ENCODE measurements at regions not wholly inside any gene's neighbourhood (a gene's known extent, or its start where the extent isn't known, plus 50 kb on each side); places are given as distances from the start of the nearest gene placed in this dataset.

DNA sequence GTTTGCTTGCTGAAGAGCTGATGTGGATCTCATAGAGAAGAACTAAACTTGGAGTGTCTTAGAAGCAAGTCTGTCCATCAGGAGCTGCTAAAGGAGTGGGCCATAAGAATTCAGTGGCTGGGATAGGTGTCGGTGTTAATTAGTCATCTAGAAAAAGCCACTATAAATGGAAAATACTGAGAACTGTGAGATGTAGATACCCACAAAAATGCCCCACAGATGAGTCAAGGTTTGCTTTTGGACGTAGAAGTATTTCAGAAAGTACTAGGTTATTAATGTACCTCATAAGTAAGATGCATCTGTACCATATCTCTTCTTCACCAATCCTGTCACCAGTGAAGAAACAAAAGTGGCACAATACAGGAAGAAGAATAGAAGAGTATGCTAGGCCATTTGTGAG, 530.9 kb upstream of the TGFBR2 start:
- TF ChIP-seq POLR2AphosphoS5 (IDR thresholded peaks at IDR 0.05), result no peak
- TF ChIP-seq EZH2 (IDR thresholded peaks at IDR 0.05; ENCODE audit: borderline replicate concordance, insufficient read depth, low read length, poor library complexity, severe bottlenecking), result no peak
- TF ChIP-seq, protein P1, sequence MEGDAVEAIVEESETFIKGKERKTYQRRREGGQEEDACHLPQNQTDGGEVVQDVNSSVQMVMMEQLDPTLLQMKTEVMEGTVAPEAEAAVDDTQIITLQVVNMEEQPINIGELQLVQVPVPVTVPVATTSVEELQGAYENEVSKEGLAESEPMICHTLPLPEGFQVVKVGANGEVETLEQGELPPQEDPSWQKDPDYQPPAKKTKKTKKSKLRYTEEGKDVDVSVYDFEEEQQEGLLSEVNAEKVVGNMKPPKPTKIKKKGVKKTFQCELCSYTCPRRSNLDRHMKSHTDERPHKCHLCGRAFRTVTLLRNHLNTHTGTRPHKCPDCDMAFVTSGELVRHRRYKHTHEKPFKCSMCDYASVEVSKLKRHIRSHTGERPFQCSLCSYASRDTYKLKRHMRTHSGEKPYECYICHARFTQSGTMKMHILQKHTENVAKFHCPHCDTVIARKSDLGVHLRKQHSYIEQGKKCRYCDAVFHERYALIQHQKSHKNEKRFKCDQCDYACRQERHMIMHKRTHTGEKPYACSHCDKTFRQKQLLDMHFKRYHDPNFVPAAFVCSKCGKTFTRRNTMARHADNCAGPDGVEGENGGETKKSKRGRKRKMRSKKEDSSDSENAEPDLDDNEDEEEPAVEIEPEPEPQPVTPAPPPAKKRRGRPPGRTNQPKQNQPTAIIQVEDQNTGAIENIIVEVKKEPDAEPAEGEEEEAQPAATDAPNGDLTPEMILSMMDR (IDR thresholded peaks at IDR 0.05; ENCODE audit: poor library complexity, severe bottlenecking), result no peak
- no peak for TF ChIP-seq SMC3 (conservative IDR thresholded peaks at IDR 0.05; ENCODE audit: poor library complexity)
- TF ChIP-seq, protein P2, sequence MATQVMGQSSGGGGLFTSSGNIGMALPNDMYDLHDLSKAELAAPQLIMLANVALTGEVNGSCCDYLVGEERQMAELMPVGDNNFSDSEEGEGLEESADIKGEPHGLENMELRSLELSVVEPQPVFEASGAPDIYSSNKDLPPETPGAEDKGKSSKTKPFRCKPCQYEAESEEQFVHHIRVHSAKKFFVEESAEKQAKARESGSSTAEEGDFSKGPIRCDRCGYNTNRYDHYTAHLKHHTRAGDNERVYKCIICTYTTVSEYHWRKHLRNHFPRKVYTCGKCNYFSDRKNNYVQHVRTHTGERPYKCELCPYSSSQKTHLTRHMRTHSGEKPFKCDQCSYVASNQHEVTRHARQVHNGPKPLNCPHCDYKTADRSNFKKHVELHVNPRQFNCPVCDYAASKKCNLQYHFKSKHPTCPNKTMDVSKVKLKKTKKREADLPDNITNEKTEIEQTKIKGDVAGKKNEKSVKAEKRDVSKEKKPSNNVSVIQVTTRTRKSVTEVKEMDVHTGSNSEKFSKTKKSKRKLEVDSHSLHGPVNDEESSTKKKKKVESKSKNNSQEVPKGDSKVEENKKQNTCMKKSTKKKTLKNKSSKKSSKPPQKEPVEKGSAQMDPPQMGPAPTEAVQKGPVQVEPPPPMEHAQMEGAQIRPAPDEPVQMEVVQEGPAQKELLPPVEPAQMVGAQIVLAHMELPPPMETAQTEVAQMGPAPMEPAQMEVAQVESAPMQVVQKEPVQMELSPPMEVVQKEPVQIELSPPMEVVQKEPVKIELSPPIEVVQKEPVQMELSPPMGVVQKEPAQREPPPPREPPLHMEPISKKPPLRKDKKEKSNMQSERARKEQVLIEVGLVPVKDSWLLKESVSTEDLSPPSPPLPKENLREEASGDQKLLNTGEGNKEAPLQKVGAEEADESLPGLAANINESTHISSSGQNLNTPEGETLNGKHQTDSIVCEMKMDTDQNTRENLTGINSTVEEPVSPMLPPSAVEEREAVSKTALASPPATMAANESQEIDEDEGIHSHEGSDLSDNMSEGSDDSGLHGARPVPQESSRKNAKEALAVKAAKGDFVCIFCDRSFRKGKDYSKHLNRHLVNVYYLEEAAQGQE (IDR thresholded peaks at IDR 0.05; ENCODE audit: borderline replicate concordance), result no peak
- TF ChIP-seq TAF1 (IDR thresholded peaks at IDR 0.05; ENCODE audit: low read depth), result no peak

All from neural cell (in vitro differentiated cells).